Mesendoderm (in vitro differentiated cells): ENCODE measurements at regions not wholly inside any gene's neighbourhood (a gene's known extent, or its start where the extent isn't known, plus 50 kb on each side); places are given as distances from the start of the nearest gene placed in this dataset.

ENCODE experiments used
- DNase-seq: peaks from one replicate; pipeline ENCODE4 v3.0.0; 2013
- H2AK5ac ChIP-seq: 2 replicates; pipeline ENCODE4 v1.6.1; 2013; ENCODE audit warnings: low read length, inconsistent platforms
- H2BK120ac ChIP-seq: 2 replicates; pipeline ENCODE4 v1.6.1; 2013; ENCODE audit warnings: low read depth, mild to moderate bottlenecking, low read length, moderate library complexity, mixed read lengths
- H2BK15ac ChIP-seq: replicated peaks from 2 replicates; pipeline ENCODE4 v1.6.1; 2013; ENCODE audit warnings: low read depth, mild to moderate bottlenecking, moderate library complexity
- H2BK5ac ChIP-seq: 2 replicates; pipeline ENCODE4 v1.6.1; 2013; ENCODE audit warnings: low read length, inconsistent platforms
- H3K18ac ChIP-seq: 2 replicates; pipeline ENCODE4 v1.6.1; 2013; ENCODE audit warnings: mild to moderate bottlenecking, low read length, mixed read lengths
- H3K23ac ChIP-seq: one replicate; pipeline ENCODE4 v1.6.1; 2013; ENCODE audit warnings: low read length
- H3K27ac ChIP-seq: 2 replicates; pipeline ENCODE4 v1.5.1; 2013; ENCODE audit warnings: low read depth, mild to moderate bottlenecking, inconsistent platforms, low read length, moderate library complexity
- H3K27me3 ChIP-seq: 2 replicates; pipeline ENCODE4 v1.6.1; 2013; ENCODE audit warnings: low read length, control low read depth, mild to moderate bottlenecking, inconsistent platforms; ENCODE audit not compliant: insufficient read depth, poor library complexity
- H3K36me3 ChIP-seq: 2 replicates; pipeline ENCODE4 v1.6.1; 2013; ENCODE audit warnings: low read length, inconsistent platforms; ENCODE audit not compliant: control insufficient read depth, insufficient read depth
- H3K4ac ChIP-seq: one replicate; pipeline ENCODE4 v1.6.1; 2013; ENCODE audit warnings: low read depth, mild to moderate bottlenecking, low read length, moderate library complexity
- H3K4me1 ChIP-seq: 2 replicates; pipeline ENCODE4 v1.6.1; 2013; ENCODE audit warnings: low read depth, low read length, inconsistent platforms; ENCODE audit not compliant: control insufficient read depth
- H3K4me2 ChIP-seq: 2 replicates; pipeline ENCODE4 v1.6.1; 2013; ENCODE audit warnings: low read length
- H3K4me3 ChIP-seq: 2 replicates; pipeline ENCODE4 v1.5.1; 2013; ENCODE audit warnings: mild to moderate bottlenecking, low read length
- H3K56ac ChIP-seq: one replicate; pipeline ENCODE4 v1.6.1; 2013; ENCODE audit warnings: low read length
- H3K79me1 ChIP-seq: 2 replicates; pipeline ENCODE4 v1.6.1; 2013; ENCODE audit warnings: low read length, inconsistent platforms
- H3K79me2 ChIP-seq: 2 replicates; pipeline ENCODE4 v1.6.1; 2013; ENCODE audit warnings: mild to moderate bottlenecking, low read length; ENCODE audit not compliant: control insufficient read depth, insufficient read depth
- H3K9ac ChIP-seq: 2 replicates; pipeline ENCODE4 v1.6.1; 2013; ENCODE audit warnings: low read length, inconsistent platforms
- H4K5ac ChIP-seq: one replicate; pipeline ENCODE4 v1.6.1; 2013; ENCODE audit warnings: low read length
- H4K8ac ChIP-seq: one replicate; pipeline ENCODE4 v1.6.1; 2013; ENCODE audit warnings: low read depth, mild to moderate bottlenecking, control low read depth, low read length, moderate library complexity
- WGBS: extraction: QIAGEN DNeasy Blood & Tissue Kit; methylation state at CpG from one replicate; pipeline ENCODE4 v1.1.7; 2013; ENCODE audit warnings: low lambda C conversion rate, missing lambda C conversion rate; ENCODE audit not compliant: insufficient coverage; ENCODE audit errors: extremely low coverage; 5-methylcytosine and 5-hydroxymethylcytosine counted together

- Histone ChIP-seq H3K4ac (no peak overlapping the region), H3K4me3 (no peak overlapping the region), H2BK15ac (no peak overlapping the region), H2BK120ac (no peak overlapping the region), H3K79me1 (no peaks in the 10 kb centered on the region), H3K9ac (no peak overlapping the region), H4K8ac (no peak overlapping the region), H3K4me1 (peaks cover 4% of the 10 kb centered on the region), H2BK5ac (no peak overlapping the region), H3K27ac (no peak overlapping the region), H3K18ac (no peak overlapping the region), H3K23ac (no peak overlapping the region), H3K56ac (no peak overlapping the region), H3K4me2 (no peak overlapping the region), H4K5ac (no peak overlapping the region), H3K36me3 (no peaks in the 10 kb centered on the region), H3K79me2 (no peaks in the 10 kb centered on the region), H2AK5ac (no peak overlapping the region), H3K27me3 (no peaks in the 10 kb centered on the region)
- no peak for DNase-seq
- WGBS: no CpG with 5 or more reads among the region's 5 CpGs
These were observed 115.7 kb downstream of the MATN1 start for GRCh38 chr1:30607723-30608122.

- H3K4ac ChIP-seq: no peak overlapping the region
- H3K36me3 ChIP-seq: no peaks in the 10 kb centered on the region
- H4K8ac ChIP-seq: no peak overlapping the region
- H3K23ac ChIP-seq: no peak overlapping the region
- H3K27ac ChIP-seq: no peak overlapping the region
- DNase-seq: no peak
- peaks cover 4% of the 10 kb centered on the region for H3K4me1 ChIP-seq
- no peak overlapping the region for H3K9ac ChIP-seq
- H3K4me3 ChIP-seq: no peak overlapping the region
- H2BK120ac ChIP-seq: no peak overlapping the region
- H3K18ac ChIP-seq: no peak overlapping the region
- H2BK15ac ChIP-seq: no peak overlapping the region
- no CpG with 5 or more reads among the region's 6 CpGs for WGBS
- H2AK5ac ChIP-seq: no peak overlapping the region
- H3K79me2 ChIP-seq: no peaks in the 10 kb centered on the region
- no peak overlapping the region for H4K5ac ChIP-seq
- no peak overlapping the region for H2BK5ac ChIP-seq
- no peak overlapping the region for H3K56ac ChIP-seq
- H3K4me2 ChIP-seq: no peak overlapping the region
- no peaks in the 10 kb centered on the region for H3K27me3 ChIP-seq
- H3K79me1 ChIP-seq: no peaks in the 10 kb centered on the region
These were observed 117.2 kb downstream of the MATN1 start for GRCh38 chr1:30606166-30606565.

GRCh38 chr1:30605441-30605920, 117.9 kb downstream of the MATN1 start:
- Histone ChIP-seq H2BK5ac (no peak overlapping the region), H3K4me2 (no peak overlapping the region), H3K18ac (no peak overlapping the region), H3K36me3 (no peaks in the 10 kb centered on the region), H3K56ac (peak overlapping the region; percentile 28), H3K4me1 (peaks cover 4% of the 10 kb centered on the region), H3K79me2 (no peaks in the 10 kb centered on the region), H3K79me1 (no peaks in the 10 kb centered on the region), H3K23ac (no peak overlapping the region), H4K8ac (no peak overlapping the region), H2BK15ac (no peak overlapping the region), H3K27ac (no peak overlapping the region), H3K27me3 (no peaks in the 10 kb centered on the region), H2AK5ac (peak overlapping the region; percentile 46), H2BK120ac (no peak overlapping the region), H4K5ac (no peak overlapping the region), H3K4ac (no peak overlapping the region), H3K9ac (no peak overlapping the region), H3K4me3 (no peak overlapping the region)
- DNase-seq: no peak
- no CpG with 5 or more reads among the region's 8 CpGs for WGBS

GRCh38 chr1:30604801-30605440, 118.5 kb downstream of the MATN1 start:
- peaks cover 4% of the 10 kb centered on the region for H3K4me1 ChIP-seq
- H3K56ac ChIP-seq: peak overlapping the region; percentile 36
- H3K9ac ChIP-seq: no peak overlapping the region
- H2BK120ac ChIP-seq: no peak overlapping the region
- no peak overlapping the region for H4K8ac ChIP-seq
- H2BK15ac ChIP-seq: no peak overlapping the region
- H2AK5ac ChIP-seq: peak overlapping the region; percentile 6
- no peaks in the 10 kb centered on the region for H3K27me3 ChIP-seq
- no peak overlapping the region for H3K4me3 ChIP-seq
- H3K79me2 ChIP-seq: no peaks in the 10 kb centered on the region
- no peak overlapping the region for H3K4ac ChIP-seq
- H4K5ac ChIP-seq: no peak overlapping the region
- no CpG with 5 or more reads among the region's 6 CpGs for WGBS
- H3K23ac ChIP-seq: no peak overlapping the region
- H3K79me1 ChIP-seq: no peaks in the 10 kb centered on the region
- no peak overlapping the region for H3K4me2 ChIP-seq
- H2BK5ac ChIP-seq: peak overlapping the region; percentile 41
- no peaks in the 10 kb centered on the region for H3K36me3 ChIP-seq
- DNase-seq: no peak
- H3K27ac ChIP-seq: no peak overlapping the region
- no peak overlapping the region for H3K18ac ChIP-seq

- Histone ChIP-seq H2AK5ac (no peak overlapping the region), H3K79me1 (no peaks in the 10 kb centered on the region), H4K8ac (no peak overlapping the region), H4K5ac (no peak overlapping the region), H2BK5ac (no peak overlapping the region), H3K4ac (no peak overlapping the region), H3K9ac (no peak overlapping the region), H2BK15ac (no peak overlapping the region), H3K56ac (no peak overlapping the region), H3K27me3 (no peaks in the 10 kb centered on the region), H3K4me2 (no peak overlapping the region), H3K79me2 (no peaks in the 10 kb centered on the region), H3K18ac (no peak overlapping the region), H3K27ac (no peak overlapping the region), H3K36me3 (no peaks in the 10 kb centered on the region), H2BK120ac (no peak overlapping the region), H3K23ac (no peak overlapping the region), H3K4me1 (peaks cover 4% of the 10 kb centered on the region), H3K4me3 (no peak overlapping the region)
- DNase-seq: no peak
- WGBS: no CpG with 5 or more reads among the region's 7 CpGs
These were observed 120.1 kb downstream of the MATN1 start for GRCh38 chr1:30603081-30603858.
